Activated T-helper 1 cell treated with anti-CD3 and anti-CD28 coated beads, Interleukin-12 subunit alpha, Interleukin-12 subunit beta, Interleukin-2, Interleukin-4 antibody, amounts not matched to agents 30 ng/mL and 10 ng/mL and 1 ng/mL, durations not matched to agents 14 hours and 24 hours and 36 hours (primary cell): ENCODE measurements at regions not wholly inside any gene's neighbourhood (a gene's known extent, or its start where the extent isn't known, plus 50 kb on each side); places are given as distances from the start of the nearest gene placed in this dataset.

Experiments used
- DNase-seq: peaks from one replicate; pipeline ENCODE4 v3.0.0; 2021; ENCODE audit warnings: low spot score
- H3K27ac Mint-ChIP-seq: one replicate; pipeline ENCODE4 v1.8.0; 2021; ENCODE audit warnings: mild to moderate bottlenecking, mixed read lengths
- H3K27me3 Mint-ChIP-seq: one replicate; pipeline ENCODE4 v1.8.0; 2022; ENCODE audit warnings: mild to moderate bottlenecking, moderate library complexity, mixed read lengths; ENCODE audit not compliant: insufficient read depth
- H3K36me3 Mint-ChIP-seq: one replicate; pipeline ENCODE4 v1.8.0; 2021; ENCODE audit warnings: low read depth, mixed read lengths
- H3K4me1 Mint-ChIP-seq: one replicate; pipeline ENCODE4 v1.8.0; 2021; ENCODE audit warnings: low read depth, mixed read lengths
- H3K4me3 Mint-ChIP-seq: one replicate; pipeline ENCODE4 v1.8.0; 2021; ENCODE audit warnings: mild to moderate bottlenecking, moderate library complexity, mixed read lengths
- H3K9me3 Mint-ChIP-seq: one replicate; pipeline ENCODE4 v1.8.0; 2021; ENCODE audit warnings: mixed read lengths
- intact Hi-C: fragments of 100-400 bp; cut with micrococcal nuclease; formaldehyde crosslinking; loops from one replicate; pipeline ENCODE4 v1.15.1; 2024

GRCh38 chr12:107547389-107547788, 138.2 kb upstream of the PWP1 start:
- Mint-ChIP-seq H3K27ac (no peak overlapping the region), H3K36me3 (peaks cover 5% of the 10 kb centered on the region), H3K4me1 (peaks cover 7% of the 10 kb centered on the region), H3K4me3 (no peak overlapping the region), H3K27me3 (no peaks in the 10 kb centered on the region), H3K9me3 (no peaks in the 10 kb centered on the region)
- no peak for DNase-seq
- intact Hi-C loops = no loop called here

GRCh38 chr12:107549651-107550480, 135.7 kb upstream of the PWP1 start:
- Mint-ChIP-seq H3K27me3 (no peaks in the 10 kb centered on the region), H3K4me3 (no peak overlapping the region), H3K36me3 (peaks cover 5% of the 10 kb centered on the region), H3K4me1 (peaks cover 7% of the 10 kb centered on the region), H3K9me3 (no peaks in the 10 kb centered on the region), H3K27ac (no peak overlapping the region)
- no peak for DNase-seq
- intact Hi-C loops = no loop called here

GRCh38 chr12:107551434-107551833, 134.2 kb upstream of the PWP1 start:
- H3K27me3 Mint-ChIP-seq = no peaks in the 10 kb centered on the region
- DNase-seq = no peak
- H3K36me3 Mint-ChIP-seq = no peaks in the 10 kb centered on the region
- no peak overlapping the region for H3K27ac Mint-ChIP-seq
- no peak overlapping the region for H3K4me3 Mint-ChIP-seq
- no peaks in the 10 kb centered on the region for H3K4me1 Mint-ChIP-seq
- H3K9me3 Mint-ChIP-seq = no peaks in the 10 kb centered on the region
- intact Hi-C loops = no loop called here

- no peaks in the 10 kb centered on the region for H3K4me1 Mint-ChIP-seq
Observed at GRCh38 chr12:107552263-107552662, 133.3 kb upstream of the PWP1 start.

GRCh38 chr12:107553211-107553765, 132.3 kb upstream of the PWP1 start:
- no peaks in the 10 kb centered on the region for H3K4me1 Mint-ChIP-seq
- intact Hi-C loops = no loop called here
- H3K36me3 Mint-ChIP-seq = no peaks in the 10 kb centered on the region

More at GRCh38 chr12:107552263-107552662, 133.3 kb upstream of the PWP1 start:
- H3K27ac Mint-ChIP-seq = no peak overlapping the region
- DNase-seq = no peak
- H3K27me3 Mint-ChIP-seq = no peaks in the 10 kb centered on the region
- H3K4me3 Mint-ChIP-seq = no peak overlapping the region
- no peaks in the 10 kb centered on the region for H3K36me3 Mint-ChIP-seq
- no peaks in the 10 kb centered on the region for H3K9me3 Mint-ChIP-seq
- intact Hi-C loops = no loop called here

GRCh38 chr12:107554941-107555340, 130.7 kb upstream of the PWP1 start:
- Mint-ChIP-seq H3K4me1 (no peaks in the 10 kb centered on the region), H3K27me3 (no peaks in the 10 kb centered on the region), H3K4me3 (no peak overlapping the region), H3K9me3 (no peaks in the 10 kb centered on the region), H3K36me3 (no peaks in the 10 kb centered on the region), H3K27ac (no peak overlapping the region)
- DNase-seq = no peak
- intact Hi-C loops = no loop called here

More at GRCh38 chr12:107553211-107553765, 132.3 kb upstream of the PWP1 start:
- no peaks in the 10 kb centered on the region for H3K9me3 Mint-ChIP-seq
- no peak overlapping the region for H3K4me3 Mint-ChIP-seq
- H3K27ac Mint-ChIP-seq = no peak overlapping the region
- no peaks in the 10 kb centered on the region for H3K27me3 Mint-ChIP-seq
- DNase-seq = no peak

GRCh38 chr12:107557026-107557425, 128.6 kb upstream of the PWP1 start:
- DNase-seq = no peak
- intact Hi-C loops = no loop called here
- Mint-ChIP-seq H3K4me1 (no peaks in the 10 kb centered on the region), H3K36me3 (no peaks in the 10 kb centered on the region), H3K27ac (no peak overlapping the region), H3K4me3 (no peak overlapping the region), H3K27me3 (no peaks in the 10 kb centered on the region), H3K9me3 (no peaks in the 10 kb centered on the region)

- Mint-ChIP-seq H3K4me1 (no peaks in the 10 kb centered on the region), H3K9me3 (no peaks in the 10 kb centered on the region), H3K27me3 (no peaks in the 10 kb centered on the region), H3K27ac (no peak overlapping the region), H3K4me3 (no peak overlapping the region), H3K36me3 (no peaks in the 10 kb centered on the region)
- intact Hi-C loops = no loop called here
- no peak for DNase-seq
Observed at GRCh38 chr12:107557589-107558100, 128.0 kb upstream of the PWP1 start.

- Mint-ChIP-seq H3K4me1 (no peaks in the 10 kb centered on the region), H3K9me3 (no peaks in the 10 kb centered on the region), H3K36me3 (no peaks in the 10 kb centered on the region), H3K4me3 (no peak overlapping the region), H3K27ac (no peak overlapping the region), H3K27me3 (no peaks in the 10 kb centered on the region)
- DNase-seq = no peak
- intact Hi-C loops = no loop called here
Observed at GRCh38 chr12:107558141-107558815, 127.3 kb upstream of the PWP1 start.

- no peaks in the 10 kb centered on the region for H3K9me3 Mint-ChIP-seq
- intact Hi-C loops = no loop called here
- DNase-seq = no peak
- H3K27ac Mint-ChIP-seq = no peak overlapping the region
- no peaks in the 10 kb centered on the region for H3K36me3 Mint-ChIP-seq
- no peaks in the 10 kb centered on the region for H3K27me3 Mint-ChIP-seq
- no peaks in the 10 kb centered on the region for H3K4me1 Mint-ChIP-seq
- no peak overlapping the region for H3K4me3 Mint-ChIP-seq
Observed at GRCh38 chr12:107558816-107559382, 126.7 kb upstream of the PWP1 start.

GRCh38 chr12:107560165-107560898, 125.3 kb upstream of the PWP1 start:
- no peak for DNase-seq
- intact Hi-C loops = no loop called here
- H3K4me3 Mint-ChIP-seq = no peak overlapping the region
- H3K9me3 Mint-ChIP-seq = no peaks in the 10 kb centered on the region
- H3K27me3 Mint-ChIP-seq = no peaks in the 10 kb centered on the region
- no peak overlapping the region for H3K27ac Mint-ChIP-seq
- peaks cover 7% of the 10 kb centered on the region for H3K4me1 Mint-ChIP-seq
- no peaks in the 10 kb centered on the region for H3K36me3 Mint-ChIP-seq

GRCh38 chr12:107560899-107561285, 124.7 kb upstream of the PWP1 start:
- no peak overlapping the region for H3K4me3 Mint-ChIP-seq
- H3K36me3 Mint-ChIP-seq = no peaks in the 10 kb centered on the region
- H3K27ac Mint-ChIP-seq = no peak overlapping the region
- DNase-seq = no peak
- no peaks in the 10 kb centered on the region for H3K27me3 Mint-ChIP-seq
- no peaks in the 10 kb centered on the region for H3K9me3 Mint-ChIP-seq
- intact Hi-C loops = no loop called here
- peaks cover 11% of the 10 kb centered on the region for H3K4me1 Mint-ChIP-seq
